Sciatic nerve (tissue), 2 donors: ENCODE measurements at regions not wholly inside any gene's neighbourhood (a gene's known extent, or its start where the extent isn't known, plus 50 kb on each side); places are given as distances from the start of the nearest gene placed in this dataset.
A peak's percentile ranks its signal among the peaks of the same experiment; 100 is the strongest.
"Not testable (repeated sequence)": the region's sequence is repeated elsewhere in the genome, so short reads cannot be mapped to it uniquely, and the experiment has no call there.

ENCODE experiments used
- ATAC-seq: fragments of 200-7000 bp; cut with Tn5 transposase; one replicate; pipeline ENCODE4 v1.9.1; 2020; ENCODE audit warnings: mild to moderate bottlenecking, moderate library complexity
- DNase-seq: peaks from one replicate; pipeline ENCODE4 v3.0.0-alpha.2; 2020; ENCODE audit warnings: low spot score
- intact Hi-C: fragments of 100-400 bp; cut with DNase I; formaldehyde crosslinking; loops from one replicate; pipeline ENCODE4 v1.14.2; 2022
- donor health status: DM: no; HTN: no; CAD: no.
- donor health status: DM: no; HTN: no; CAD: no.

DNA sequence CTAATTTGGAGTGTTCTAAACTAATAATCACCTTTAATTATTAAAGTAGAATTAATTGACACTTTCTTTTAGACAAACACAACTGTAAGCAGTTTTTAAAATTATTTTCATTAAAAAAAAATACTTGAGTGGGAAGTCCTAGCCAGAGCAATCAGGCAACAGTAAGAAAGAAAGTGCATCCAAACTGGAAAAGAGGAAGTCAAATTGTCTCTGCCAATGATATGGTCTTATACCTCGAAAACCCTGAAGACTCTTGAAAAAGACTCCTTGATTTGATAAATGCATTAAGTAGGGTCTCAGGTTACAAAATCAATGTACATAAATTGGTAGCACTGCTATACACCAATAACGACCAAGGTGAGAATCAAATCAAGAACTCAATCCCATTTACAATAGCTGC lies 83.0 kb upstream of the GADD45A start:
- DNase-seq (no peak), ATAC-seq (no peak)
- intact Hi-C loops, result no loop called here

DNA sequence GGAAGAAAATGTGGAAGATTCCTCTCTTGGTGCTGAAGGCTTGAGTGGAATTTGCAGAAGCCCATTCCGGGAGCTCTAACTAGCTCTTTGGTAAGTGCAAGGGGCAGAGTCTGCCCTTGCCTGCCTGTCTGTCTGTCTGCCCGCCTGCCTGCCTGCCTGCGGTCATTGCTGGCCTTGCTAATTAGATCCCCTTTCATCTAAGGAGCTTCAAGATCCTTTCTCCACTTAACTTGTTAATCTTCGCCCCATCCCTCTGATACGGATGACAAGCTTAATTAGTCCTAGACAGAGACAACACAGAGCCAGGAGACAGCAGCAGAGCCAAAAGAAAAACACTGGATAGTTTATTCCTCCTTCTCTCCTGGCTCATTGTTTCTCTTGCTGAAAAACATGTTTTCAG lies 80.2 kb upstream of the GADD45A start:
- ATAC-seq, result no peak
- intact Hi-C loops, result no loop called here
- no peak for DNase-seq

DNA sequence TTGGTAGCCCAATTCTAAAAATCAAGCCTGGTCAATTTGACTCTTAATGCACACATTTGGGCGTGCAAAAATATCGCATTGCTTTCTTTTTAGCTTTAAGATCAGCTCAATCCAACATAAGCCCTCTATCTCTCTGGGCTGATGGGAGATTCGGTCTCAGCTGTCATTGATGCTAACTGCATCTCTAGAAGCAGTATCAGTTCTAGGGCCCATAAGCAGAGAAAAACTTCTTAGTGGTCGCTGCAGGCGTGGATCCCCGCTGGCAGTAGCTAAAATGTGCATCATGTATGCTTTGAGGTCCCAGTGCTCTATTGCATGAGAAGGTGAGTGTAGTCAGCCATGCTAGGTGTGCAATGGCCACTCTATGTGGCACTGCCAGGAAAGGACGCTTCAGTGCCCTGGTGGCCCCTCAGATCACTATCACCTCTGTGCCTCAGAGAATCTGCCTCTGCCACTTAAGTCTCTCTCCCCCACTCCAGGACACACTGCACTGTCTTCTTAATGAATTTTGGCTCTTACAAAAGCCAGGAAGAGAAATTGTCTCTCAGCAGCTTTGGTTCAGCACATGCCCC lies 79.7 kb upstream of the GADD45A start:
- intact Hi-C loops, result no loop called here
- DNase-seq (no peak), ATAC-seq (no peak)

DNA sequence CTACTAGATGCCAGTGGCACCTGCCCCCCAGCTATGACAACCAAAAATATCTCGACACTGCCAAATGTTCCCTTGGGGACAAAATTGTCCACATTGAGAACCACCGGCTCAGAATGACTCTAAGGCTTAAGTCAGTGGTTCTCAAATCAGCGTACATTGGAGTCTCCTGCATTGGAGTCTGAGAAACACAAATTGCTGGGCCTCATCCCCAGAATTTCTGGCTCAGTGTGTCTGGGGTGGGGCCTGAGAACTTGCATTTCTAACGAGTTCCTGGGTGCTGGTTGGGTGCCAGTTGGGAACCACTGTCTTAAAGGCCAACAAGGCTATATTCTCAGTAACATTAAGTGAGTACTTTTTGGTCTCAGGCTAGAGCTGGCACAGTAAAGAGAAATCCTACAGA lies 77.7 kb upstream of the GADD45A start:
- intact Hi-C loops, result no loop called here
- ATAC-seq (no peak), DNase-seq (no peak)

DNA sequence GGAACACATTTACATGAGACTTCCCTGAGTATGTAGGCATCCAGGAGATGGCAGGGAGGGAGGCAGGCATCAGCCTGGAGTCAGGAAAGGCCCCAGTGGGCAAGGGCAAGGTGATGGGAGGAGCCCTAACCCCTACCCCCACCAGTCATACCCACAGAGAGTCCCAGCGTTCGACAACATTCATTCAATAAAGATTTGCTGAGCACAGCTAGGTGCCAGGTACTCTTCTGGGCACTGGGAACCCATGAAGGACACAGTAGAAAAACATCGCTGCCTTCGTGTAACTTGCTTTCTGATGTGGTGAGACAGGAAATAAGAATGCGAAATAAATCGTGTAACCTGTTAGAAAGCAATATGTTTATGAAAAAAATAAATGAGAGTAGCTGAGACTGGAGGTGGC lies 77.3 kb upstream of the GADD45A start:
- ATAC-seq (no peak), DNase-seq (no peak)
- intact Hi-C loops, result no loop called here

DNA sequence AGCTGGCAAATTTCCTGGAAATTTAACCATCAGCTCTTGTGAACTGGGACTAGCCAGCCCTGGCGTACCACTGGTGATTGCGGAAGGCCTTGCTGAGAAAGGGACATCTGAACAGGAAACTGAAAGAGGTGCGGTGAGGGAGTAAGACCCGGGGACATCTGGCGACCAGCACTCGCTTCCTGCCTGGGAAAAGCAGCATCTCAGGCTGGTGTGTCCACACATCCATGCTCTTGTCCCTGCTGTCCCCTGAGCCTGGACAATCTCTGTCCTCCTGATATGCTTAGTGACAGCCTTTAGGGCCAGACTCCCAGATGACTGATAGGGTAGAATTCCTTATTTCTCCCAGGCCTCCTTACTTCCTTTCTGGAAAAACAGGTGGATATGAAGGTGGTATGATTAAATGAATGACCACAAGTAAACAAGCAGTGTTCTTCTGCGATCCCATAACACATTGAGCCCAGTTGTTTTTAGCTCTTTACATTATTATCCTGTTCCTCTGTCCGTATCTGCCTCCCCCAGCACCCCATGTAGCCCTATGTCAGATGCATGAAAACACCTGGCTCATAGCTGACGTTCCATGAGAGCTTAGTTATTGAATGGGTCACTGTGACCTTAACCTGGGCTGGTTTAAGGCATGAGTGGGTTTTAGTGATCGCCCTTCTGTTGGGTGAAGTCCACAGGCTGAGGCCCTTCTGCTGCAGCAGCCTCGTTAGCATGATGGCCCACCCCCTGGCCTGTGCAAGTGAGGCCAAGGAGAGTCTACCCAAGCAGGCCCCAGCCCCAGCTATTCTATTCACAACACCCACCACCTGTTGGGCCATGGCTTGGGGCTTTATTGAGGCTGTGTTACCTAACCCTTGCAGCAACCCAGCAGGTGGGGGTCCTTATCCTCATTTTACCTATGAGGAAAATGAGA lies 76.1 kb upstream of the GADD45A start:
- ATAC-seq (no peak), DNase-seq (no peak)
- intact Hi-C loops, result no loop called here

DNA sequence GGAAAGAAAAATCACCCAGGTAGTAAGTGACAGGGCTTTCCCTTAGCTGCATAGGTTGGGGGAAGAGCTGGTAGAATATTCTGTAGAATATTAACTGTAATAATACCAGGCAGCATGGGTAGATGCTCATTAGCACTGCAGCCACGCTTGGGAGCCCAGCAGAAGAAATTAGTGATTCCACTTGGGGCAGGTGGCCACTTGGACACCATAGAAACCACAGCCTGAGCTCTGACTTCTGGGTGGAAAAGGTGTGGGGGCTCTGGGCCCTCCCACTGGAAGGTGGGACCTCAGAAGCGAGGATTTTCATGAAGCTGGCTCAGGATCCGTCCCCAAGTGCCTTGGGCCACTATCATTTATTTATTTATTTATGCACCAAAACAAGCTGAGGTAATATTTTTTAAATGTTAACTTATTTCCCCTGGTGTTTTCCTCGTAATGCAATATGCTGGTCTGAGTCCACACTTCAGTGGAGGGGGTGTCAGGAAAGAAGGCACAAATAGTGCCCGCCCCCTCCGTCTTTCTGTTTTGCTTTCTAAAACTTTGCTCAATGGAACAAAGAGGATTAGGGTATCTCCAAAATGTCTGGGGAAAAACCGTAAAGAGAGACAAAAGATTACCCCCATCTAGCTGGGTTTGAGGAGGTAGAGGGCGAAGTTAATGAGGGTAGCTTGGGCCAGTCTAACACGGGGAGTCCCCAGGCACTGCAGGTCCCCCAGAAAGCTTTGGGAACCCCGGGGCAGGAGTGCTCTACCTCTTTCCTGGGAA lies 75.2 kb upstream of the GADD45A start:
- no peak for ATAC-seq
- DNase-seq, result no peak
- intact Hi-C loops, result no loop called here

DNA sequence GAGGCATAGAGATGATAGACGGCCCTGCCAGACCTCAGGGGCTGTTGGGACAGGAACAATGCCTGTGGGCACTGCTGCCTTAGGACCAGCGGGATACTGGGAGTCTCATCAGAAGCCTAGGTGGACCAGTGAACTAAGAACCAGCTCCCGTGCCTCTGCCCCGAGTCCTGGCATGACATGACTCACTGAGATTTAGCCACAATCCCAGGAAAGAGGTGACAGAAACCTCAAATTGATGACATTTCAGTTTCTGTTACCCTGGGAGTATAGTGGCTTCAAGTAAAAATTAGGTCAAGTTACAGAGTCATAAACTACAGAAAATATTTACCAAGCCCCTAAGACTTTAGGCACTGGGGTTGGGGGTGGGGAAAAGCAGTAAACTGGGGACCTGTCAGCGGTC lies 74.6 kb upstream of the GADD45A start:
- intact Hi-C loops, result no loop called here
- ATAC-seq (no peak), DNase-seq (no peak)

DNA sequence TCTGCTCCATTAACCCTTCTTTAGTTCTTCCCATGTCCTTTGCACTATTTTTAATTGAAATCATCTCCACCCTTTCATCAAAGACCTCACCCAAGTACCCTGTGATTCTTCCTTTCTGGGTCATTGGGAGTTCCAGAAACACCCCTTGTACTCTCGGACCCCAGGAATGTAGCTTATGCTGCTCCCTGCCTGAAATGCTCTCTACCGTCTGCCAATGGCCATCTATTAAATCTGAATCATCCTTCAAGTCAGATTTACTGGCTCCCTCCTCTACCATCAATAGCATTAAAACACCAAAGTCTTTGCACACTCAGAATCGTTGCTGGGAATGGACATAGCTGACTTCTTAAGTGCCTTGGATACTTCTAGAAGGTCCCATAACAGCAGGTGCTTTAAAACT lies 73.2 kb upstream of the GADD45A start:
- DNase-seq, result no peak
- ATAC-seq, result no peak
- intact Hi-C loops, result no loop called here

DNA sequence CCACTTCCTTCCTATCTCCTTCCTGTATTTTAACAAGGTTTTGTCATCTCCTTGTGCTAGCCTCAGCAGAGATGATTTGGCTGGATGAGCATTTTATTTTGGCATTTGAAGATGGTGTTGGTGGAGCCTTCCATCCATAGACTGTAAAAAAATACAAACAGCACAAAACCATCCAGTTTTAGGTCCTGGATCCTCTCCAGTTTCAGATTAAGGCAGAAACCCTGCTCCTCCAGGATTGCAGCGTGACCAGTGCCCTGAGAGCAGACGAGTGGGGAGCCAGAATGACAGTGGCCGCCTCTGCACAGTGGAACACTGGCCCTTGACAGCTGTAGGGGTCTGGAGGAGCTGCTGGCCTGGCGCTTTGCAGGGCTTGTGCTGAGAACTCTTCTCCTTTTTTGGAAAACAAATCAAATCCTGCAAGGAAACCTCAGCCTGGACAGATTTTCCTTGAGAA lies 72.2 kb upstream of the GADD45A start:
- peak; percentile 65 for ATAC-seq
- DNase-seq, result no peak
- intact Hi-C loops, result no loop called here

DNA sequence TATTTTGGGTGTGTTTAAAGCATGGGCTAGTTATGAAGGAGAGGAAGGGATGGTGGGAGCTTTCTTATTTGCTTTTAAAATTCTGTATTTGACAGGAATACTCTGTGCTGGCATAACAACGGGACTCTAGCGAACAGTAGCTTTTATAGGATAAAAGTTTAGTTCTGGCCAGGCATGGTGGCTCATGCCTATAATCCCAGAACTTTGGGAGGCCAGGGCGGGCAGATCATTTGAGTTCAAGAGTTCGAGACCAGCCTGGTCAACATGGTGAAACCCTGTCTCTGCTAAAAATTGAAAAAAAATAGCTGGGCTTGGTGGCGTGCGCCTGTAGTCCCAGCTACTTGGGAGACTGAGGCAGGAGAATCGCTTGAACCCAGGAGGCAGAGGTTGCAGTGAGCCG lies 71.5 kb upstream of the GADD45A start:
- ATAC-seq, intact Hi-C loops, DNase-seq: not testable (repeated sequence)

DNA sequence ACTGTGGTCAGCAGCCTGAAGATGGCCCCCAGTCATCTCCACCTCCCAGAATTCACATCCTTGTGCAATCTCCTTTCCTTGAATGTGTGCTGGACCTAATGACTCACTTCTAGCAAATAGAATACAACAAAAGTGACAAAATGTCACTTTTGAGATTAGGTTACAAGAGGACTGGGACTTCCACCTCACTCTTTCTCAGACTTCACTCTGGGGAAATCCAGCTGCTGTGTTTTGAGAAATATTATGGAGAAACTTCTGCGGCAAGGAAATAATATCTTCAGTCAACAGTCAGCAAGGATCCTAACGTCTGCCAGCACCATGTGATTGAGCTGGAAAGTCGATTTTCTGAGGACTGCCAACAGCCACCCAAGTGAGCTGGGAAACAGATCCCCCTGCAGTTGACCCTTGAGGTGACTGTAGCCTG lies 70.5 kb upstream of the GADD45A start:
- DNase-seq (no peak), ATAC-seq (peak; percentile 22)
- intact Hi-C loops, result no loop called here

DNA sequence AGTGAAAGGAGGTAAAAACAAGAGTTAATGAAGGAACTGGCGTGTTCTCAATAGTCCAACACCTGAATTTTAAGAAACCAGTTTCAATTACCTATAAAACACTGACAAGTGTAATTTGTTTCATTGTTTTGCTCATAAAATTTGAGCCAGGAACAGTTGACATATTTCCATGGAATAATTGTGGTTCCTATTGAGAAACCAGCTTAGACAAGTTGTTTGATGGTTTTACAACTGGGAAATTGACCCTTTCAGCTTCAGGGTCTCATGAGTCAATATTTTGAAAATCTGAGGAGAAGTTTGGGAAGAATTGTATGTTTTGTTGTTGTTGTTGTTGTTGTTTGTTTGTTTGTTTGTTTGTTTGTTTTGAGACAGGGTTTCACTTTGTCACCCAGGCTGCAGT lies 69.1 kb upstream of the GADD45A start:
- ATAC-seq, result no peak
- intact Hi-C loops, result no loop called here

DNA sequence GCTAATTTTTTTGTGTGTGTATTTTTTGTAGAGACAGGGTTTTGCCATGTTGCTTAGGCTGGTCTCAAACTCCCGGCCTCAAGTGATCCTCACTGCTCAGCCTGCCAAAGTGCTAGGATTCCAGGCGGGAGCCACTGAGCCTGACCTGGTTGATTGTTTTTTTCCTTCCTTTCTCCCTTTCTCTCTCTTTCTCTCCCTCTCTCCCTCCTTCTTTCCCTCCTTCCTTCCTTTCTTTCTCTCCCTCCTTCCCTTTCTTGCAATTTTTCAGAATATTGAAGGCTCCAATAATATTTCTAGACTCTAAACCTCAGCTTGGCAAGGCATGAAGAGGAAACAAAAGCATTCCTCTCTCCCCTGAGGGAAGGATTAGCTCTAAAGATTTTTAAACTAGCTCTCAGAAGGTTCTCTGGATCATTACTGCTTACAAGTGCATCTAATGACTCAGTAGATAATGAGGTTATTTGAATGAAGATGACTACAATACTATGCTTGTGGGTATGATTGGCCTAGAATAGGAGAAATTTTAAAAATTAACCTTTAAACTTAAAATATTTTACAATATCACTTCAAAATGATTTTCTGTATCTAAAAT lies 68.5 kb upstream of the GADD45A start:
- ATAC-seq, result no peak
- intact Hi-C loops, result no loop called here

More for the DNA sequence above, 69.1 kb upstream of the GADD45A start:
- DNase-seq, result no peak

DNA sequence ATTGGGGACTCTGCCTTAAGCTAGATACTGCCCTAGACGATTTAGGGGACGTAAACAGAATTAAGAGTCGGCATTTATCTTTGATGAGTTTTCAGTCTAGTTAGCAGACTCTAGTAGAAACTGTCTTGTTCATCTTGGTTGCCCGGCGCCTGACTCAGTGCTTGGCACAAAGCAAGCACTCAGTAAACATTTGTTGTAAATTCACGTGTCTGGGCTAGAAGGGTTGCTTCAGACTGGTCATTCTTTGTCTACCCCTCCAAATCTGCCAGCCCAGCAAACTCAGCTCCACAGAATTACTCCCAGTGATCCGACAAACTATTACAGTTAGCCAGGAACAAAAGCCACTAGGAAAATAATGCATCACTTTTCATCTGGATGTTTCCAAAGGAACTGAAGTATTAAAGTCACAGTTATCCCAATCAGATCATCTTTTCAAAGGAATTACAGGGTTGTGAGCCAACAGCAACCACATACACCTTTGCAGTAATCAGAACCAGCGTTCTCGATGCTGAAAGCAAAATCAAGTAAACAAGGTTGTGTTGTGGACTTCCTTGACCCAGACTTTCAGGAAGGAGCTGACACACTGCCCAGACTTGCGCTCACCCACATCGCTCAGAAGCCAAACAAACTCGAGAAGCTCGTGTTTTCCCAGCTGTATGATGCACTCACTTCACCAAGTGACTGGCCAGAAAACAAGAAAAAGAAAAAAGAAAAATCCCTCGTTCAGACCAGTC lies 66.5 kb upstream of the GADD45A start:
- ATAC-seq, result peak; percentile 96
- DNase-seq, result peak; percentile 80
- intact Hi-C loops, result no loop called here

More for the DNA sequence above, 68.5 kb upstream of the GADD45A start:
- no peak for DNase-seq

DNA sequence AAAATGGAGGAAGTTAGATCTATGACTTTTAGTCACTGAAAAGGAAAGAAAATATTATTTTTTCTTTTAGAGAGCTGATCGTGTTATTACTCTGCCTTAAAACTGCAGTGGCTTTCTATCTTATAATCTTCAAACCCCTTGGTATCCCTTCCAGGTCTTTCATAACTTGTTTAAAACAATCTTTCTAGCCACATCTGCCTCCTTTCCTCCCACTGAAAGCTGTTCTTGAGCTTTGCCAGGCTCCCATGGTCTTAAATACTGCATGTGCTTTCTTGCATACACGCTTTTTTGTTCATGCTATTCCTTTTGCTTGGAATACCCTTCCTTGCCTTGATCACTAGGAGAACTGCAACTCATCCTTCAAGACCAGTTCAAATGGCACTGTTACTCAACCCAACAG lies 65.9 kb upstream of the GADD45A start:
- ATAC-seq (peak; percentile 56), DNase-seq (no peak)
- intact Hi-C loops, result no loop called here

DNA sequence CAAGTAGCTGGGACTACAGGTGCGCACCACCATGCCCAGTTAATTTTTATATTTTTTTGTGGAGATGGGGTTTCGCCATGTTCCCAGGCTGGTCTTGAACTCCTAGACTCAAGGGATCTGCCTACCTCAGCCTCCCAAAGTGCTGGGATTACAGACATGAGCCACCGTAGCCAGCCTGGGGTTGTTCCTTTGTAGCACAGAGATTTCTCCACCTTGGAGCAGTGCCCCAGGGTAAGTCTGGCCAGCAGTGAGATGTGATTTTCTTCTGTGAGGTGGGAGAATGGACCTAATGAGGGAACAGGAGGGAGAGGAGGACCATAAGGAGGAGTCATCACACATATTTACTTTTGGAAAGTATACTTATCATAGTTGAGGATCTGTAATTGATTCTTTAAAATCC lies 61.1 kb upstream of the GADD45A start:
- ATAC-seq, result no peak
- intact Hi-C loops, result no loop called here
- DNase-seq, result no peak

DNA sequence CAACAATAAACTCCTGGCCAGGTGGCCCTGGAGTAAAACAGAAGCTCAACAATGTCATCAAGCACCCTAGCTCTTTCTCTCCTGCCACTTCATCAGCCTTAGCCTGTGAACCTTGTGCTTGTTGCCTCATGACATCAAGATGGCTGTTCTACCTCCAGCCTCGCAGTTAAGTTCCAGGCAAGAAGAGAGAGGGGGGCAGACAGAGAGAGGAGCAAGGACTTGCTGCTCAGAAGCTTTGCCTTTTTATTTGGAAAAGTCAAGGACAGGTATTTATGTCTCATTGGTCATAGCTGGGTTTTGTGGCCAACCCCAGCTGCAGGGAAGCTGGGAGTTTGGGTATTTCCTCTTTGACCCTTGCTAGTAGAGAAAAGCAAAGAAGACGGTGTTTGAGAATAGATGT lies 60.3 kb upstream of the GADD45A start:
- no peak for DNase-seq
- no peak for ATAC-seq
- intact Hi-C loops, result no loop called here
